Osteoblast (primary cell): ENCODE measurements at regions not wholly inside any gene's neighbourhood (a gene's known extent, or its start where the extent isn't known, plus 50 kb on each side); places are given as distances from the start of the nearest gene placed in this dataset.
A peak's percentile ranks its signal among the peaks of the same experiment; 100 is the strongest.

Experiments
- DNase-seq: peaks from one replicate; pipeline ENCODE4 v3.0.0; 2011; ENCODE audit warnings: low spot score, mixed read lengths; ENCODE audit not compliant: insufficient read length; ENCODE audit errors: missing footprints
- H2AFZ ChIP-seq: 2 replicates; pipeline ENCODE4 v1.6.0; 2011; ENCODE audit warnings: mild to moderate bottlenecking, low read length
- H3K27ac ChIP-seq: 2 replicates; pipeline ENCODE4 v1.5.1; 2011; ENCODE audit warnings: mild to moderate bottlenecking, low read depth, low read length, moderate library complexity
- H3K27me3 ChIP-seq: 2 replicates; pipeline ENCODE4 v1.6.0; 2012; ENCODE audit warnings: mild to moderate bottlenecking, control low read depth, inconsistent platforms, low read length, moderate library complexity; ENCODE audit not compliant: insufficient read depth
- H3K36me3 ChIP-seq: 2 replicates; pipeline ENCODE4 v1.5.1; 2011; ENCODE audit warnings: mild to moderate bottlenecking, low read length, control low read depth, moderate library complexity; ENCODE audit not compliant: insufficient read depth
- H3K4me1 ChIP-seq: 2 replicates; pipeline ENCODE4 v1.5.1; 2011; ENCODE audit warnings: mild to moderate bottlenecking, low read length, control low read depth, moderate library complexity; ENCODE audit not compliant: insufficient read depth
- H3K4me2 ChIP-seq: 2 replicates; pipeline ENCODE4 v1.6.0; 2011; ENCODE audit warnings: mild to moderate bottlenecking, low read length; ENCODE audit not compliant: insufficient read depth
- H3K4me3 ChIP-seq: fragments of 200-600 bp; sonication (generic); 3 replicates; pipeline ENCODE4 v1.5.1; 2012; ENCODE audit warnings: mild to moderate bottlenecking, low read length, inconsistent platforms; ENCODE audit not compliant: insufficient read depth
- H3K79me2 ChIP-seq: 2 replicates; pipeline ENCODE4 v1.6.0; 2012; ENCODE audit warnings: mild to moderate bottlenecking, low read length, control low read depth, inconsistent platforms; ENCODE audit not compliant: insufficient read depth
- H3K9me3 ChIP-seq: 2 replicates; pipeline ENCODE4 v1.5.1; 2011; ENCODE audit warnings: low read depth, low read length, control low read depth
- H4K20me1 ChIP-seq: 2 replicates; pipeline ENCODE4 v1.6.0; 2012; ENCODE audit warnings: mild to moderate bottlenecking, low read length, control low read depth; ENCODE audit not compliant: insufficient read depth
- TF ChIP-seq, protein P1 (sequence below): IDR thresholded peaks from 2 replicates; pipeline ENCODE4 v1.5.1; 2011; ENCODE audit warnings: mild to moderate bottlenecking, low read depth, low read length, moderate library complexity; ENCODE audit errors: extremely low read depth

DNA sequence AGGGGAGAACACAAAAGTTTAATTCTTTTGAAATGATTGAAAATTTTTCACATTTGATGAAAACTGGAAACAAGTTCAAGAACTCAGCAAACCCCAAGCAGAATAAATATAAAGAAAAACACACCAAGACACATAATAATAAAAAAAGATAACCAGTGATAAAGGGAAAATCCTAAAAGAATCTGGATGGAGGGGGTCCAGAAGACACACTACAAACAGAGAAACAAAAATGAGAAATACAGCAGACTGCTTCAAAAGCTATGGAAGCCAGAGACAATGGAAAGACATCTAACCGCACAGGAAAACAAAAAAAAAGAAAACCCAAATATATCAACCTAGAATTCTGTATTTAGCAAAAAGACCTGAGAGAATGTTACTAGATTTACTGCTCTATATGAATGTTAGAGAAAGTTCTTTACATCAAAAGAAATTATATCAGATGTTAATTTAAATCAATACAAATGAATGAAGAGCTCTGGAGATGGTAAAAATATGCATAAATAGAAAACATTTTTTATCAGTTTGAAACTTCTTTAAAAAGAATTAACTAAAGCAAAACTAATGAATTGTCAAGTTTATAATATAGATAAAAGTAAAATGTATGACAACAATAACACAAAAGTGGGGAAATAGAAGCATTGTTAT lies 310.7 kb upstream of the PREP start:
- Histone ChIP-seq H3K36me3 (no peaks in the 10 kb centered on the region), H3K4me2 (no peak overlapping the region), H2AFZ (no peak overlapping the region), H3K4me1 (no peaks in the 10 kb centered on the region), H4K20me1 (no peaks in the 10 kb centered on the region), H3K27me3 (no peaks in the 10 kb centered on the region), H3K4me3 (no peak overlapping the region), H3K79me2 (no peaks in the 10 kb centered on the region), H3K27ac (no peak overlapping the region), H3K9me3 (no peaks in the 10 kb centered on the region)
- TF ChIP-seq, protein P1, sequence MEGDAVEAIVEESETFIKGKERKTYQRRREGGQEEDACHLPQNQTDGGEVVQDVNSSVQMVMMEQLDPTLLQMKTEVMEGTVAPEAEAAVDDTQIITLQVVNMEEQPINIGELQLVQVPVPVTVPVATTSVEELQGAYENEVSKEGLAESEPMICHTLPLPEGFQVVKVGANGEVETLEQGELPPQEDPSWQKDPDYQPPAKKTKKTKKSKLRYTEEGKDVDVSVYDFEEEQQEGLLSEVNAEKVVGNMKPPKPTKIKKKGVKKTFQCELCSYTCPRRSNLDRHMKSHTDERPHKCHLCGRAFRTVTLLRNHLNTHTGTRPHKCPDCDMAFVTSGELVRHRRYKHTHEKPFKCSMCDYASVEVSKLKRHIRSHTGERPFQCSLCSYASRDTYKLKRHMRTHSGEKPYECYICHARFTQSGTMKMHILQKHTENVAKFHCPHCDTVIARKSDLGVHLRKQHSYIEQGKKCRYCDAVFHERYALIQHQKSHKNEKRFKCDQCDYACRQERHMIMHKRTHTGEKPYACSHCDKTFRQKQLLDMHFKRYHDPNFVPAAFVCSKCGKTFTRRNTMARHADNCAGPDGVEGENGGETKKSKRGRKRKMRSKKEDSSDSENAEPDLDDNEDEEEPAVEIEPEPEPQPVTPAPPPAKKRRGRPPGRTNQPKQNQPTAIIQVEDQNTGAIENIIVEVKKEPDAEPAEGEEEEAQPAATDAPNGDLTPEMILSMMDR, result no peak
- DNase-seq, result no peak

DNA sequence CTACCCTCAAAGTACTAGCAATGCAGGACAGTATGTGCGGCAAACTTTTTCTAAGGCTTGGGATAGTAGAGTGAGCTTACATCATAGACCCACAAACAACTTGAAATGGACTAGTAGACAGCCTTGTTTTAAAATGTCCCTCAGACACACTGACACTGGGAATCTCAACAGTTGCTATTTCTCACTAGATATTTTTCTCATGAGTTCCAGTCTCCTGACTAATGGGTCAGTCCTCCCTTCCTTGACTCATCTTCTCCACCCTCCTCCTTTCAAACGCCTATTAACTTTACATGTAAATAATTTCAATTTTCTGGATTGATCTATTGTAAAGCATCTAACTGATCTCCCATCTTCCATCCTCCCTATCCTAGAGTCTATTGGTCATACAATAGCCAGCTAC lies 308.3 kb upstream of the PREP start:
- H3K27me3 ChIP-seq, result no peaks in the 10 kb centered on the region
- H3K27ac ChIP-seq, result no peak overlapping the region
- no peaks in the 10 kb centered on the region for H3K79me2 ChIP-seq
- TF ChIP-seq, protein P1, result no peak
- H3K9me3 ChIP-seq, result no peaks in the 10 kb centered on the region
- no peak overlapping the region for H3K4me3 ChIP-seq
- H3K4me1 ChIP-seq, result no peaks in the 10 kb centered on the region
- no peaks in the 10 kb centered on the region for H4K20me1 ChIP-seq
- H3K4me2 ChIP-seq, result no peak overlapping the region
- H2AFZ ChIP-seq, result no peak overlapping the region
- DNase-seq, result peak; percentile 23
- no peaks in the 10 kb centered on the region for H3K36me3 ChIP-seq

DNA sequence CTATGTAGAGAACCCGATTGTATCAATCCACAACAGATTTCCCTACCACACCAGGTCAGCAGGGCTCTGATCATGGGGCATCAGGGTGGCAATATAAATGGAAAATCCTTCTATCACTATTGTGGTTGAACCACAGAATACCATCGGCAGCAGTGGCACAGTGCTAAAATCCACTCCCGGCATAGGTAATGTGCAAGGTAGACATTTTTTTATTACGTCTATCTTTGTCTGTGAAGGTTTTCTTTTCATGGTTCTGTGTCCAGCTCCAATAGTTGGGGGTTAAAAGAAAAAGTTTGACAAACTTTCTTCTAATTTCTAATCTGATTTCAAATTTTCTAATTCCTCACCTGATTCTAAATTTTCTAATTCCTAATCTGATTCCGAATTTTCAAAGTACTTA lies 302.7 kb upstream of the PREP start:
- Histone ChIP-seq H3K4me1 (no peaks in the 10 kb centered on the region), H3K27ac (no peak overlapping the region), H3K4me2 (no peak overlapping the region), H3K79me2 (no peaks in the 10 kb centered on the region), H4K20me1 (no peaks in the 10 kb centered on the region), H3K4me3 (no peak overlapping the region), H2AFZ (no peak overlapping the region), H3K27me3 (no peaks in the 10 kb centered on the region), H3K9me3 (no peaks in the 10 kb centered on the region), H3K36me3 (no peaks in the 10 kb centered on the region)
- DNase-seq, result no peak
- TF ChIP-seq, protein P1, result no peak

DNA sequence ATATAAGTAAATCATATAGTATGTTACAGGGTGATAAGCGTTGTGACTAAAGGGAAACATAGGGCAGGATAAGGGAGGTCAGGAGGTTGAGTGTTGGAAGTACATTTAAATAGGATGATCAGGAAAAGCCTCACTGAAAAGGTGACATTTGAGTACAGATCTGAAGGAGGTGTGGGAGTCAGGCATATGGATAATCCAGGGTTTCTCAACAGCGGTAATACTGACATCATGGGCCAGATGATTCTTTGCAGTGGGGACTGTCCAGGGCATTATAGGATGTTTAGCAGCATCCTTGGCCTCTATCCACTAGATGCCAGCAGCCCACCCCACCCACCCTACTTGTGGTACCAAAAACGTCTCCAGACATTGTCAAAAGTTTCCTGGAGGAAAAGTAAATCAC lies 292.6 kb upstream of the PREP start:
- H3K4me2 ChIP-seq, result no peak overlapping the region
- no peak overlapping the region for H2AFZ ChIP-seq
- no peaks in the 10 kb centered on the region for H3K4me1 ChIP-seq
- H3K4me3 ChIP-seq, result no peak overlapping the region
- no peaks in the 10 kb centered on the region for H4K20me1 ChIP-seq
- H3K27ac ChIP-seq, result no peak overlapping the region
- H3K36me3 ChIP-seq, result no peaks in the 10 kb centered on the region
- no peaks in the 10 kb centered on the region for H3K27me3 ChIP-seq
- TF ChIP-seq, protein P1, result no peak
- H3K79me2 ChIP-seq, result no peaks in the 10 kb centered on the region
- H3K9me3 ChIP-seq, result no peaks in the 10 kb centered on the region
- DNase-seq, result no peak
